MCF 10A (cell line): ENCODE measurements at regions not wholly inside any gene's neighbourhood (a gene's known extent, or its start where the extent isn't known, plus 50 kb on each side); places are given as distances from the start of the nearest gene placed in this dataset.
"Not testable (repeated sequence)": the region's sequence is repeated elsewhere in the genome, so short reads cannot be mapped to it uniquely, and the experiment has no call there.

ENCODE experiments used
- BruUV-seq: library from RNA; stranded (reverse); fragments of 400-500 nt; replicated peaks from 2 replicates; lab custom pipeline; 2021; lab: Mats Ljungman, UMichigan
- CTCF ChIA-PET: fragments of 300-600 bp; sonication (Branson Sonifier 250); formaldehyde crosslinking; extraction: SDS; loops from one replicate; lab custom pipeline; 2021; ENCODE audit warnings: antibody characterized with exemption, inconsistent platforms; lab: Yijun Ruan, JAX
- POLR2A ChIA-PET: fragments of 300-600, 350-650 bp; sonication (Branson Sonifier 250); formaldehyde crosslinking; extraction: SDS; loops from one replicate; lab custom pipeline; 2020; ENCODE audit warnings: antibody characterized with exemption, inconsistent platforms; lab: Yijun Ruan, JAX
- DNase-seq: peaks from one replicate; pipeline ENCODE4 v3.0.0-alpha.2; 2018; ENCODE audit not compliant: unreplicated experiment
- H3K27ac Mint-ChIP-seq: one replicate; pipeline ENCODE4 v1.8.0; 2022; ENCODE audit warnings: mild to moderate bottlenecking, low read depth, mixed read lengths; ENCODE audit not compliant: unreplicated experiment
- H3K27me3 Mint-ChIP-seq: one replicate; pipeline ENCODE4 v1.8.0; 2022; ENCODE audit warnings: mixed read lengths; ENCODE audit not compliant: insufficient read depth, unreplicated experiment
- H3K36me3 Mint-ChIP-seq: one replicate; pipeline ENCODE4 v1.8.0; 2022; ENCODE audit warnings: mild to moderate bottlenecking, moderate library complexity, mixed read lengths; ENCODE audit not compliant: insufficient read depth, unreplicated experiment
- H3K4me1 Mint-ChIP-seq: one replicate; pipeline ENCODE4 v1.8.0; 2022; ENCODE audit warnings: mixed read lengths; ENCODE audit not compliant: insufficient read depth, unreplicated experiment
- H3K4me3 Mint-ChIP-seq: one replicate; pipeline ENCODE4 v1.8.0; 2022; ENCODE audit warnings: mild to moderate bottlenecking, moderate library complexity, mixed read lengths; ENCODE audit not compliant: unreplicated experiment
- H3K9me3 Mint-ChIP-seq: one replicate; pipeline ENCODE4 v1.8.0; 2022; ENCODE audit warnings: mixed read lengths; ENCODE audit not compliant: unreplicated experiment
- intact Hi-C: fragments of 100-400 bp; cut with micrococcal nuclease; formaldehyde crosslinking; loops from 2 replicates; pipeline ENCODE4 v1.14.1; 2022
- TF ChIP-seq, protein P1 (sequence below): fragments of 200-600 bp; IDR thresholded peaks from one replicate; pipeline ENCODE4 v1.8.0; 2022; ENCODE audit warnings: antibody characterized with exemption, mild to moderate bottlenecking; ENCODE audit not compliant: unreplicated experiment

DNA sequence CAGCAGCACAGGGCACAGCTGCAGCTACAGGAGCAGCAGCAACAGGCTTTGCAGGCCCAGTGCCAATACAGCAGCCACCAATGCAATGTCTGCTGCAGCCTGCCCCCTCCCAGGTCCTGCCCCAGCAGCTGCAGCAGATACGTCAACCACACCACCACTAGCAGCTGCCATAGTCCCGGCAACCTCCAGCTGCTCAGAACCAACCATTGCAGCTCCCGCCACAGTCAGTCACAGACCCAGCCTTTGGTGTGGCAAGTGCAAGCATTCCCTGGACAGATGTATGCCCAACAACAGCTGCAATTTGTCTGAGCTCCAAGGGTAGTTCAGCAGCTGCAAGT is 53.3 kb upstream of the TUBA3E start:
- TF ChIP-seq, protein P1, sequence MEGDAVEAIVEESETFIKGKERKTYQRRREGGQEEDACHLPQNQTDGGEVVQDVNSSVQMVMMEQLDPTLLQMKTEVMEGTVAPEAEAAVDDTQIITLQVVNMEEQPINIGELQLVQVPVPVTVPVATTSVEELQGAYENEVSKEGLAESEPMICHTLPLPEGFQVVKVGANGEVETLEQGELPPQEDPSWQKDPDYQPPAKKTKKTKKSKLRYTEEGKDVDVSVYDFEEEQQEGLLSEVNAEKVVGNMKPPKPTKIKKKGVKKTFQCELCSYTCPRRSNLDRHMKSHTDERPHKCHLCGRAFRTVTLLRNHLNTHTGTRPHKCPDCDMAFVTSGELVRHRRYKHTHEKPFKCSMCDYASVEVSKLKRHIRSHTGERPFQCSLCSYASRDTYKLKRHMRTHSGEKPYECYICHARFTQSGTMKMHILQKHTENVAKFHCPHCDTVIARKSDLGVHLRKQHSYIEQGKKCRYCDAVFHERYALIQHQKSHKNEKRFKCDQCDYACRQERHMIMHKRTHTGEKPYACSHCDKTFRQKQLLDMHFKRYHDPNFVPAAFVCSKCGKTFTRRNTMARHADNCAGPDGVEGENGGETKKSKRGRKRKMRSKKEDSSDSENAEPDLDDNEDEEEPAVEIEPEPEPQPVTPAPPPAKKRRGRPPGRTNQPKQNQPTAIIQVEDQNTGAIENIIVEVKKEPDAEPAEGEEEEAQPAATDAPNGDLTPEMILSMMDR: no peak
- peaks cover 5% of the 10 kb centered on the region for H3K4me1 Mint-ChIP-seq
- intact Hi-C loops: loop anchor here (10.0 kb wide), 1 partner anchor 67 kb away; the partner anchor contains the start of genes MZT2B and SMPD4
- H3K9me3 Mint-ChIP-seq: no peaks in the 10 kb centered on the region
- H3K36me3 Mint-ChIP-seq: no peaks in the 10 kb centered on the region
- no peak overlapping the region for H3K4me3 Mint-ChIP-seq
- H3K27me3 Mint-ChIP-seq: peaks cover 72% of the 10 kb centered on the region
- CTCF ChIA-PET: interaction anchor here (0.5 kb wide), 1 partner anchor 70 kb away, joined by 4 read pairs; no protein-coding TSS in a partner anchor
- no peak overlapping the region for H3K27ac Mint-ChIP-seq
- DNase-seq: no peak
- BruUV-seq: no TSS peak
- POLR2A ChIA-PET: no interaction called here

DNA sequence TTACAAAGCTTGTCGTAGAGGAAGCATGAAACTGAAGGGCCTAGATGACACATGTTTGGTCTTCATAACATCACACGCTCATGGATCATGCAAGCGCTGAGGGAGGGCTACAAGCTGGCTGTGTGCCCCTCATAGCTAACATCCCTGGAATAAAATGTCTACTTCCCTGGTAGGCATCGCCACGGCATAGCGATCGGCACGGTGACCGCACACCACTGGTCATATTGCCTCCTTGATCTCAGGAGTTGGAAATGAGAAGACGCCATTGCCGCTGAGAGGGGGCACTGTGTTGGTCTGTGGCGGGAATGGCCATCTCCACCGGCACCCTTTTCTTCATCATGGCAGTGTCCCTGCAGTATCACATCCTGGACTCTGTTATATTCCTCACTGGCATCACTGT is 50.1 kb upstream of the TUBA3E start:
- intact Hi-C loops, CTCF ChIA-PET, H3K4me3 Mint-ChIP-seq, H3K9me3 Mint-ChIP-seq, DNase-seq, BruUV-seq, H3K27ac Mint-ChIP-seq, H3K4me1 Mint-ChIP-seq, H3K36me3 Mint-ChIP-seq: not testable (repeated sequence)
- H3K27me3 Mint-ChIP-seq: peaks cover 56% of the 10 kb centered on the region
- POLR2A ChIA-PET: interaction anchor here (0.6 kb wide), 1 partner anchor 1198 kb away, joined by 3 read pairs; no protein-coding TSS in a partner anchor
